GM23248 (cell line): ENCODE measurements at regions not wholly inside any gene's neighbourhood (a gene's known extent, or its start where the extent isn't known, plus 50 kb on each side); places are given as distances from the start of the nearest gene placed in this dataset.

ENCODE experiments used
- EZH2 ChIP-seq: fragments of 200-600 bp; sonication (generic); IDR thresholded peaks from 2 replicates; pipeline ENCODE4 v1.6.1; 2018; ENCODE audit warnings: antibody characterized with exemption, mild to moderate bottlenecking; ENCODE audit not compliant: insufficient read depth, poor library complexity, severe bottlenecking
- EZH2phosphoT487 ChIP-seq: fragments of 200-600 bp; sonication (generic); IDR thresholded peaks from 2 replicates; pipeline ENCODE4 v1.6.1; 2018; ENCODE audit warnings: antibody characterized with exemption, moderate library complexity, mild to moderate bottlenecking, low read depth; ENCODE audit not compliant: insufficient read depth

- TF ChIP-seq EZH2phosphoT487, result no peak
- no peak for TF ChIP-seq EZH2
Observed at GRCh38 chr4:181225616-181226261, 1017.5 kb upstream of the TENM3 start.
